Fibroblast of lung (primary cell): ENCODE measurements at regions not wholly inside any gene's neighbourhood (a gene's known extent, or its start where the extent isn't known, plus 50 kb on each side); places are given as distances from the start of the nearest gene placed in this dataset.

ENCODE experiments used
- DNase-seq, 2 donors: peaks; one replicate each; pipeline versions ENCODE4 v3.0.0 to v3.0.0-alpha.2; 2010; ENCODE audit warnings: low read depth in 2 of 2
- H2AFZ ChIP-seq: 2 replicates; pipeline ENCODE4 v1.5.1; 2012; ENCODE audit warnings: low read length, control low read depth, inconsistent platforms
- H3K27ac ChIP-seq: 2 replicates; pipeline ENCODE4 v1.5.1; 2011; ENCODE audit warnings: low read length, control low read depth; ENCODE audit not compliant: insufficient read depth
- H3K27me3 ChIP-seq: 2 replicates; pipeline ENCODE4 v1.5.1; 2011; ENCODE audit warnings: mild to moderate bottlenecking, low read length; ENCODE audit not compliant: control insufficient read depth, insufficient read depth
- H3K36me3 ChIP-seq: 2 replicates; pipeline ENCODE4 v1.5.1; 2011; ENCODE audit warnings: low read length; ENCODE audit not compliant: control insufficient read depth, insufficient read depth
- H3K4me1 ChIP-seq: 2 replicates; pipeline ENCODE4 v1.5.1; 2011; ENCODE audit warnings: low read length; ENCODE audit not compliant: control insufficient read depth, insufficient read depth; ENCODE audit errors: extremely low read depth
- H3K4me2 ChIP-seq: 2 replicates; pipeline ENCODE4 v1.5.1; 2011; ENCODE audit warnings: low read length, control low read depth; ENCODE audit not compliant: insufficient read depth; ENCODE audit errors: extremely low read depth
- H3K4me3 ChIP-seq, 4 experiments: fragments of 200-600 bp in 1 of 4; sonication (generic) in 1 of 4; replicated peaks in 1 of 4; 2 replicates each; pipeline ENCODE4 v1.5.1; 2011 to 2016; ENCODE audit warnings: low read length in 4 of 4, low read depth in 3 of 4, mild to moderate bottlenecking in 3 of 4, control low read depth in 2 of 4, inconsistent platforms in 1 of 4, mixed read lengths in 1 of 4; ENCODE audit not compliant: insufficient read depth in 1 of 4; ENCODE audit errors: control extremely low read depth in 1 of 4
- H3K79me2 ChIP-seq: 2 replicates; pipeline ENCODE4 v1.5.1; 2012; ENCODE audit warnings: mild to moderate bottlenecking, low read length, inconsistent platforms; ENCODE audit not compliant: control insufficient read depth, insufficient read depth
- H3K9ac ChIP-seq: 2 replicates; pipeline ENCODE4 v1.5.1; 2011; ENCODE audit warnings: mild to moderate bottlenecking, low read length, control low read depth; ENCODE audit not compliant: insufficient read depth
- H3K9me3 ChIP-seq: 2 replicates; pipeline ENCODE4 v1.5.1; 2012; ENCODE audit warnings: low read depth, low read length; ENCODE audit not compliant: control insufficient read depth, insufficient read depth
- H4K20me1 ChIP-seq: 2 replicates; pipeline ENCODE4 v1.5.1; 2011; ENCODE audit warnings: low read length; ENCODE audit not compliant: control insufficient read depth, insufficient read depth; ENCODE audit errors: extremely low read depth
- CTCF ChIP-seq, 2 donors: IDR thresholded peaks in 1 of 2; conservative IDR thresholded peaks in 1 of 2; 1 replicate in 1 of 2; 2 replicates in 1 of 2; pipeline ENCODE4 v1.5.1; 2011 to 2012; ENCODE audit warnings: low read length in 2 of 2, control low read depth in 1 of 2, inconsistent platforms in 1 of 2, low read depth in 1 of 2, mild to moderate bottlenecking in 1 of 2
- EZH2 ChIP-seq: IDR thresholded peaks from 2 replicates; pipeline ENCODE4 v1.5.1; 2012; ENCODE audit warnings: low read length, control low read depth, mild to moderate bottlenecking; ENCODE audit errors: missing control alignments

- H3K9me3 ChIP-seq: no peaks in the 10 kb centered on the region
- no peak overlapping the region for H2AFZ ChIP-seq
Measured at GRCh38 chr13:46983881-46984280, 87.0 kb upstream of the HTR2A start.

GRCh38 chr13:46982856-46983582, 86.2 kb upstream of the HTR2A start:
- no peak overlapping the region for H3K9ac ChIP-seq
- H4K20me1 ChIP-seq: no peaks in the 10 kb centered on the region
- H3K4me2 ChIP-seq: no peak overlapping the region
- H3K27ac ChIP-seq: no peak overlapping the region
- no peaks in the 10 kb centered on the region for H3K79me2 ChIP-seq
- DNase-seq: no peak
- no peaks in the 10 kb centered on the region for H3K9me3 ChIP-seq
- no peak overlapping the region for H3K4me3 ChIP-seq
- H3K27me3 ChIP-seq: no peaks in the 10 kb centered on the region
- H3K36me3 ChIP-seq: no peaks in the 10 kb centered on the region
- TF ChIP-seq CTCF (conservative IDR thresholded peaks at IDR 0.05 in 1 of 2, IDR thresholded peaks at IDR 0.05 in 1 of 2; ENCODE audit: low read depth in 1 of 2, low read length in 2 of 2) (no peak), EZH2 (no peak)
- no peak overlapping the region for H2AFZ ChIP-seq
- no peaks in the 10 kb centered on the region for H3K4me1 ChIP-seq

More at GRCh38 chr13:46983881-46984280, 87.0 kb upstream of the HTR2A start:
- Histone ChIP-seq H3K79me2 (no peaks in the 10 kb centered on the region), H4K20me1 (no peaks in the 10 kb centered on the region), H3K4me2 (no peak overlapping the region), H3K36me3 (no peaks in the 10 kb centered on the region), H3K27ac (no peak overlapping the region), H3K4me3 (no peak overlapping the region), H3K4me1 (no peaks in the 10 kb centered on the region), H3K9ac (no peak overlapping the region), H3K27me3 (no peaks in the 10 kb centered on the region)
- no peak for TF ChIP-seq CTCF (conservative IDR thresholded peaks at IDR 0.05 in 1 of 2, IDR thresholded peaks at IDR 0.05 in 1 of 2; ENCODE audit: low read depth in 1 of 2, low read length in 2 of 2)
- no peak for TF ChIP-seq EZH2
- DNase-seq: peak; percentile 20 to 53

GRCh38 chr13:46975173-46975572, 78.3 kb upstream of the HTR2A start:
- H3K79me2 ChIP-seq: no peaks in the 10 kb centered on the region
- no peak overlapping the region for H3K4me2 ChIP-seq
- TF ChIP-seq EZH2 (no peak), CTCF (conservative IDR thresholded peaks at IDR 0.05 in 1 of 2, IDR thresholded peaks at IDR 0.05 in 1 of 2; ENCODE audit: low read depth in 1 of 2, low read length in 2 of 2) (no peak)
- no peak overlapping the region for H2AFZ ChIP-seq
- H3K4me3 ChIP-seq: no peak overlapping the region
- H3K9me3 ChIP-seq: no peaks in the 10 kb centered on the region
- no peak for DNase-seq
- no peak overlapping the region for H3K9ac ChIP-seq
- H3K27me3 ChIP-seq: no peaks in the 10 kb centered on the region
- H4K20me1 ChIP-seq: no peaks in the 10 kb centered on the region
- no peaks in the 10 kb centered on the region for H3K4me1 ChIP-seq
- no peak overlapping the region for H3K27ac ChIP-seq
- H3K36me3 ChIP-seq: no peaks in the 10 kb centered on the region
